RPMI8226 (cell line): ENCODE measurements at regions not wholly inside any gene's neighbourhood (a gene's known extent, or its start where the extent isn't known, plus 50 kb on each side); places are given as distances from the start of the nearest gene placed in this dataset.
"Not testable (repeated sequence)": the region's sequence is repeated elsewhere in the genome, so short reads cannot be mapped to it uniquely, and the experiment has no call there.

Experiments used
- DNase-seq: peaks from one replicate; pipeline ENCODE4 v3.0.0-alpha.2; 2015

DNA sequence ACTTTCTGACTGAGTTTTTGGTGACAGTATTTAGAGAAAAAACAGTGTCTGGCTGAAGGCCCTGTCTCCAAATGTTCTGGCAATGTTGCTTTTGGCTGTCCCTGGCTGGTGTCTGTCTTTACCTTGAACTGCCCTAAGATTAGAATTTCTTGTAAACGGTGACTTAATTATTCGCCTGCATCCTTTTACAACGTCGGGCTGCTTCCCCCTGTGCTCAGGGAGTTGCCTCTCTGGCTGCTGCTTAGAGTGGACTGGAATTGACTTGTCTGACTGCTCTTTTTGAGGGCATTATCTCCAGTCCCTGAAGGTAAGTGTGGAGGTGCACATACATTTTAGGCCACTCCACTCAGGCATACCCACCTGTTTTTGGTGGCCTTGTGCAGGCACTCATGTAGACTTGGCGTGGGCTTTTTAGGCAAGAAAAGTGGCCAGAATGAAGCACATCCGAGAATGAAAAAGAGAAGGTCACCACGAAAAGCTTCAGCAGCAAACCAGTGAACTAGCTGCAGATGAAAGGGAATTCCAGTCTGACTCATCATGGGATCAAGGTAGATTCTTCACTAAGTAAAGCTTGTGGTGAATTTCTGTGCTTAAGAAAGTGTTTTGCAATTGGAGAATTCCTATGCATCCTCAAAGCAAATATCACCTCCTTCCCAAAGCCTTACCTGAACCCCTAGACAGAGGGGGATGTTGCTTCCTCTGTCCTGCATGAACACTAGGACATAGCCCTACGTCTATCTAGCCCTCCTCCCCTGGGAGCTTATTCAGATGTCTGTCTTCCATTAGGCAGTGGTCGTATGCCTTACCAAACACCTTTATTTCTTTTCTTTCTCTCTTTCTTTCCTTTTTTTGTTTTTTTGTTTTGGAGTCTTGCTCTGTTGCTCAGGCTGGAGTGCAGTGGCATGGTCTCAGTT is 230.3 kb upstream of the TRIB2 start:
- no peak for DNase-seq

DNA sequence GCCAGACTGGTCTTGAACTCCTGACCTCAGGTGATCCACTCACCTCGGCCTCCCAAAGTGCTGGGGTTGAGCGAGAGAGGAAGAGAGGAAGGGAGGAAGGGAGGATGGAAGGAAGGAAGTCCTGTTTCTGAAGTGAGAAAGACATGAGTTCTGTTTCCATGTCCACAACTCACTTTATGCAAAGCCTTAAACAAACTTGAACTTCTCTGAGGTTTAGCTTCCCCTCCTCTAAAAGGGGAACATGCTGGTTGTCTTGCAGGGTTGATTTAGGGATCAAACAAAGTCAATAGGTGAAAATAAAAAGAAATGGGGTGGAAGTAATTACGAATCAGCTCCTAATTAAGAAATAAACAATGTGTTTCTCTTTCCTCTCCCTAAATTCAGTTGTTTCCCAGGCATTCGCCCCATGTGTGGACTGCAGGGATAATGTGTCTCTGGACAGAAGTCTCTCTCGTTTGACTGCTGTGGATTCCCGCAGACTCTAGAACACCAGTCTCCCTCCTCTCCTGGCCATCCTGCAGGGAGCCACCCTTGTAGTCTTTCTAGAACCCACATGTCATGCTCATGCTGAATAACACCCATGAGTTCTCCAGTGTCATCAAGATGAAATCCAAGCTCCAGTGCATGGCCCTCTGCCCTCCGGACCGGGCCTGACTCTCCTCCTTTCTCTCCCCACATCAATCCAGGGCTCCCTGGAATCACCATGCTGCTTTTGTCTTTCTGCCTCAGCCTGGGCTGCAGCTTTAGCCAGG is 229.3 kb upstream of the TRIB2 start:
- DNase-seq: no peak

DNA sequence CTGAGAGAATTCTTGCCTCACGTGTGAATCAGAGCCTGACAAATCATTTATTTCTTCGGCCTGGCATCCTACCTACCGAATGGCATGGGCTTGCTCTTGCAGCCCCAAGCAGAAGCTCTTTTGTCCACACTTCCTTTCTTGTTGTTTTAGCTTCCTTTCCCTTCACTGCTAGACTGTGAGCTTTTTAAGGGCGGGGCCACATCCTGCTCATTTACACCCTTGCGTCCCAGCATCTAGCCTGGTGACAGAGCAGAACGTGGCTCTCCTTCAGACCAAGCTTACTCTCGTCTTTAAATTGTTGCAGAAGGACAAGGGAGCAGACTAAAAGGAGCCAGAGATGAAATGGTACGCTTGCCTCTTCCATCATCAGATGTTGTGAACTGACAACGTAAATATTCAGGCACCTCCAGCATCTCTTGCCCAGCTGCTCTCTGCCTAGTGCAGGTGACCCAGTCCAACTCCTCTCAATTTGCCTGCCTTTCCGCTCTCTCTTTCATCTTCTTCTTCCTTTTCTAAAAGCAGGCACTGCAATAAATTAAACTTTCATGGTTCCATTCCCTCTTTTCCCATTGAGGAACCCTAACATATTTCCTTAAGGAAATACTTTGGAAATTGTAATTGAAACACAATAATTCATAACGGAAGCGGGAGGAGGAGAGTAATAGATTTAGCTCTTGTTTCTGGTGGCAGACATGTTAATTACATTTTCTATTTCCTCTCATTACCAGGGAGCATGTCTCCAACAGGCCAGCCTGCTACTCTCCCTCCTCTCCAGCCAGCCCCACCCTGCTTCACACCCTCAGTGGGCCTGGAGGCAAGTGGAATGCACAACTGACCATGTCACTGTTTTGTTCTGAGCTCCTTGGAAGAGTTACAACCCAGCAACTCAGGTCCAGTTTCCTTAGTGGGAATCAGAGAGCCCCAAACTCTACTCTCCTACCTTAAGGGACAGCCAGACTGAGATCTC is 228.1 kb upstream of the TRIB2 start:
- DNase-seq: no peak

DNA sequence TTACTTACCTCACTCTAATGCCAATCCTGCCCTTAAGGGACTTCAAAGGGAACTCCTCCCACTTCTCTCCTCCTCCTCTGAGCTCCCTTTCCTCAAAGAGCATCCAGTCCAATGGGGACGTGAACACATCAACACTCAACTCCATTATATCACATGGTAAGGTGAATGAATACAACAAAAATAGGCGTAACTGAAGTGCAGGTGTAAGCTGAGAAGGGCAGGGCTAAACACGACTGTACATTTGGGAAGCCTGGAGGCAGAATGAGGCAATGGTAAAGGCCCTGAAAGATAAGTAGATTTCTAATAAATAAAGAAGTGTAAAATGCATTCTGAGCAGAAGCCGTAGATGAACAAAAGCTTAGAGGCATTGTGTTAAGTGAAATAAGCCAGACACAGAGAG is 226.1 kb upstream of the TRIB2 start:
- DNase-seq: no peak

DNA sequence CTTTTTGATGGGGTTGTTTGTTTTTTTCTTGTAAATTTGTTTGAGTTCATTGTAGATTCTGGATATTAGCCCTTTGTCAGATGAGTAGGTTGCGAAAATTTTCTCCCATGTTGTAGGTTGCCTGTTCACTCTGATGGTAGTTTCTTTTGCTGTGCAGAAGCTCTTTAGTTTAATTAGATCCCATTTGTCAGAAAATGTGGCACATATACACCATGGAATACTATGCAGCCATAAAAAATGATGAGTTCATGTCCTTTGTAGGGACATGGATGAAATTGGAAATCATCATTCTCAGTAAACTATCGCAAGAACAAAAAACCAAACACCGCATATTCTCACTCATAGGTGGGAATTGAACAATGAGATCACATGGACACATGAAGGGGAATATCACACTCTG is 224.4 kb upstream of the TRIB2 start:
- not testable (repeated sequence) for DNase-seq

DNA sequence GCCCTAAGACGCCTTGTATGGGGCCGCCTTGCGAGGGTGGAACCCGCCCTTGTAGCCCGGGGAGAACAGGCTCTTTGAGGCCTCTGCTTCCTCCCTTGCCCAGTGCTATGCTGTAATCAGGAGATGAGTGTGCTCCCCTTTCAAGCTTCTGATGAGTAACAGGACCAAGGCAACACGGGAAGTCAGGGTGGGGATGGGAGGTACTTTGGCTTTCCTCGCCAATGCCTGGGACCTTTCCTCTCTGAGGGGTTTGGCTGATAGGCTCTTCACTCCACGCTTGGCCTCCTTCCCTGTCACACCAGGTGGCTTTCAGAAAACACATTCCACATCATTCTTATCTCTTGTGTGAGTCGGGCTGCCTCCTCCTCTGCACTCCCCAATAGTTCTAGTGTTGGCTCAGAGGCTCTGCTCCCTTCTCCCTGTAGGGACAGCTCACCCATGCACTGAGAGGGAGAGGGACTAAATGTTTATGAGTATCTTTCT is 223.7 kb upstream of the TRIB2 start:
- no peak for DNase-seq

DNA sequence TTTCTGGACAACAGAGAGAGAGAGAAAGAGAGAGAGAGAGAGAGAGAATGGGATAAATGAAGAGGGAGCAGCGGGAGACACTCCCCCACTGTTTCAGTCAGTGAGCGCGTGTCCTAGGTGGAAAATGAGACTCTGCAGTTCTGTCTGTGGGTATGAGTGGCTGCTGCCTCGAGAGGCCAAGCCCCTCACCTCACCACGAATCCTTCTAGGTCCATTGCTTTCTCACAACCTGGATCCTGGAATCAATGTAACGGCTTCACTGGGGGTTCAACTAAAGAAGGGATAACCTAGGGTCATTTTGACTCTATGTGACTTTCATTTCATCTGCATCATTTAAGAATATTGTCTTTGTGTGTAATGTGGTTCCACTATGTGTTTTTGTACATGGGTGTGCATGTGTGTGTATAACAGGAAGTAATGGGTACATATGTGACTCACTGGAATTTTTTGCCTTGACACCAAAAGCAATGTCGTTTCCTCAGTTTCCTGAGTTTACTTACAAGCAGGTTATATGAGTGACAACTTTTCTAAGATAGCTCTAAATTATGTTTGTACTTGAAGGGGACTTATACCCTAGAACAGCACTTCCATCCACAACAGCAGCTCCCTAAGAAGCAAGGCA is 221.4 kb upstream of the TRIB2 start:
- DNase-seq: no peak

DNA sequence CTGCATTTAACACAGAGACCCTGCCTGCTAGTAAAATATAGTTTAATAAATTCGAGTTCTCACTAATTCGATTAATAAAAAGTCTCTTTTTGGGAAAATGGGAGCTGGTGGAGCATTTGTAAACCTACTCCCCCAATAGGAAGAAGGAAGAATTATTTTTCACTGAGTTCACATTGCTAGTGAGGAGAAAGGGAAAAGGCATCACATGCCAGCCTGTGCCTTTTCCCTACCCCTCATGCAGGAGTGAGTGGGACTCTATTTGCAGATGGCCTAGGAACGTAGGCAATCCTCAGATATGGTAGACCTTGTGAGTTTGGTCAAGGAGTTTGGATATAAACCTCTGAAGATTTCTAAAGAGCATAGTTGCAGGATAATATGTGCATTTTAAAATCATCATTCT is 218.4 kb upstream of the TRIB2 start:
- DNase-seq: no peak

DNA sequence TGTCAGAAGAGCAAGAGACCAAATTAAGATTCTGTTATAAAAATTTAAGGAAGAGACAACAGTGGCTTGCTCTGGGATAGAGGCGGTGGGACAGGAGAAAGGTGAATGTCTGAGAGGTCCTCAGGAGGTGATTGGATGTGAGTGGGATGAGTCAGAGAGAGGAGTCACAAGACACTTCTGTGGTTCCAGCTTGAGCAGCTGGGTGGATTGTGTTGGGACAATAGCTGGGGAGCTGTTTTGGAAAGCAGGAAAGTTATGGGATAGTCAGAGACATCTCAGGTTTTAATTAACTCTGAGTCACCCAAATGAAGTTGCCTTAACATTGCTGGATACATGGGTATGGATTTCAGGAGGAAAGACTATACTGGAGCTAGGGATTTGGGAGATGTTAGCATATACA is 218.0 kb upstream of the TRIB2 start:
- no peak for DNase-seq

DNA sequence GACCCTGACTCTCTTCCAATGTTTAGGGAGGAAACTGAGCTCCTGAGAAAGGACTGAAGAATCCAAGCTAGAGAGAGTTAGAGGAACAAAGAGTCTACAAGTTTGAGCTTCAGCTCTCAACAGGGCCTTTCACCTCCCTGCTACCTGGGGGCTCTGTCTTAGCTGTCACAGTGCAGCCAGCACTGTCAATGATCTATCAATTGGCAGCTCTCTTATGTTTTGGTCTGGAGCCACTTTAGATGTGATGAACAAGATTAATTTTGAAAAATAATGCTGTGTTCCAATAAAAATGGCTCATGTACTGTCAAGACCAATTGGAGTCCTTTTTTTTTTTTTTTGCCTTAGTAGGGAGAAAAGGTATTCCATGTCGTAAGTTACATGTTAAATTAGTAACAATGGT is 215.8 kb upstream of the TRIB2 start:
- DNase-seq: no peak

DNA sequence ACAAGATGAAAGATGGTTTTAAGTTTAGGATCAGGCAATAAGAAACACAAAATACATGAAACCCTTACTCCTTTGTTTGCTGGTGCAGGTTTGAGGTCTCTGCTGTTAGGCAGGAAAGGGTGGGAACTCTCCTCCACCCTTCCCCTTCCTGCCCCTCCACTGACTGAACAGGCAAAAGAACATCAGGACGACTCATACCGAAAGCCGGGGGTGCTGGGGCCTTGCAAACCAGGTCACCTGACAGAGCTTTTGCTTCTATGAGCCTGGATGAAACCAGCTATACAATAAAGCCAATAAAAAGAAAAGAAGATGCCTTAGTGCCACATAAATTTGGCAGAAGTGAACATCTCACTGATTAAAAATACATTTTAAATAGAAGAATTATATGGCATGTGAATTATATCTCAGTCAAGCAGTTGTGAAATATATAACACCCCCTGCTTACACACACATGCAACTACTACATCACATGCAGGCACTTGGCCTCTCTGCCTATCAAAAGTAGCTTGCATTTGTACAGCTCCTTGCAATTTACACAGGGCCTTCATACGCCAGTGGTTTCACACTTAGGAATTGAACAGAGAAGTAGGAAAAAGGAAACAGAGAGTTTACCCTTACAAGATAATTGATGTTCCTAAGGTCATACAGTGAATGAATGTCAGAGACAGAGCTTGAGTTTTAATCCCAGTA is 215.1 kb upstream of the TRIB2 start:
- no peak for DNase-seq

DNA sequence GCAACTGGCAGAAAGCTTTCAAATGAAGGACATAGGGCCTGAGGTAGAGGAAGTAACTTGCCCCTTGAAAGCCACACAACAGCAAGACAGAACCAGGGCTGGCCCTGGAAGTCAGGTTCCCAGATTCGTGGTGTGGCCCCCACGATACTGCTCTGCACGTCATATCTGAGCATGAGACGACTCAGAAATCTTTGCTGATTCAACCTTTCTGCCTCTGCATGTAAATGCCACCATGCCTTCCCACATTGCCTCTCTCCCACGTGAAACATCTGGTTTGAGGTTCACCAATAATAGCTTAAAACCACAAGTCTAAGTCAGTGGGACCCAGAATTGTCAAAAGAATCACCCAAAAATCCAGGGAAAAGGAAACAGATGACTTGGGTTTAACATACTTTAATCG is 214.0 kb upstream of the TRIB2 start:
- DNase-seq: no peak

DNA sequence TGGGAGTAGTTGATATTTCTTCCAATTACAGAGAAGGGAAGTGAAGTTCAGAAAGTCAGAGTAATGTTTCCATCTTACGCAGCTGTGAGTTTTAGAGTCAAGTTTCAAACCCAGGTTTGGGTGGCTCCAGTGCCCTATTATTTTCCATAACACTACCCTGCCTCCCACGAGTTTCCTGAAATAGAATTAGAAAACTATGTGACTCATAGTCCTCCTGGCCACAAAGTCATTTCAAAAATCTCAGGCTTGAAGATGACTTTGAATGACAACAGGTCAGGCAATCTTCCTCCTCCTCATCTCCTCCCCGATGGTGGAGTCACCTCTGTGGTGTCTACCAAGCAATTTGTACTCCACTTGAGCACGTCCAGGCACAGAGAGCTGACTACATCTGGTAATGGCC is 212.3 kb upstream of the TRIB2 start:
- DNase-seq: no peak

DNA sequence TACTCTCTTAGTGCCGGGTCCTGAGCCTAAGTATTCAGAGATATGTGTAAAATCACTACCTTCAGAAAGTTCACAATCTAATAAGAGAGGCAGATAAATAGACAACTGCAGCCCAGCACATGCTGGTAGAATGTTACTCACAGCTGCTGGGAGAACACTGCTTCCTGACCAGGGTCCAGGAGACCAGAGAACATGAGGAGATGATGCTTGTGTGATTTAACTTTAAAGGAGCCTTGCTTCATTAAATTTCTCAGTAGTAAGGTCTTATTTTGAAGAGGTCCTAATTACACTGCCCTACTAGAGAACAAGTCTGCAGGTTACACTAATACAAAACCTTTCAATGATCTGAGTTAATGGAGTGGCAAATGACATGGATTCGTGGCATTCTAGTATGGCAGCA is 209.9 kb upstream of the TRIB2 start:
- DNase-seq: no peak

DNA sequence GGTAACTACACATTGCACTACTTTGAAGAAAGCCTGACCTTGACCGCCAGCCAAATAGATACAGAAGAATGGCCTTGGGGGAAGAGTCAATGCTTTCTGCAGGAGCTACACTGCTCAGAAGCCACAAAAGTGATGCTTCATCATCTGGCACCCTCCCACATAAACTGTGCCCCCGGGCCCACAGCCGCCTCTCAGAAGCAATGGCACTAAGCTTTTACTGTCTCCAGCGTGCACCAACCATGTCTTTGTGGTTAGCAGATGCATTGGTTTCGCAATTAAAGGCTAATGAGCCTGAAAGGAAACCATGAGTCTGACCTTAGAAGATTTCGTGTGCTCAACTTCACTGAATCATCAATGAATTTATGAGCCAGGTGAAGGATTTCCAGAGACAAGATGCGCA is 209.4 kb upstream of the TRIB2 start:
- peak; percentile 6 for DNase-seq

DNA sequence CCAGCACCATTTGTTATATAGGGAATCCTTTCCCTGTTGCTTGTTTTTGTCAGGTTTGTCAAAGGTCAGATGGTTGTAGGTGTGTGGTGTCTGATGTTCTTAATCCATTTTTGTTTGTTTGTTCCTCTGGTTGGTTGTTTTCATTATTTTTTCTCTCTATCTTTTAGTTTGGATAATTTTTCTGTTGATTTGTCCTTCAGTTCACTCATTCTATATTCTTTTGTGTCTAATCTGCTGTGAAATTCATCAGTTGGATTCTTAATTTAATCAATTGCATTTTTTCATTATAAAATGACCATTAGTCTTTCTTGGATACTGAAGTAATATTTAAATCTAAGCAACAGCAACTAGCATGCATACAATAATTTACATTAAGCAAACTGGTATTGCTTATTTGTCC is 206.7 kb upstream of the TRIB2 start:
- DNase-seq: no peak

DNA sequence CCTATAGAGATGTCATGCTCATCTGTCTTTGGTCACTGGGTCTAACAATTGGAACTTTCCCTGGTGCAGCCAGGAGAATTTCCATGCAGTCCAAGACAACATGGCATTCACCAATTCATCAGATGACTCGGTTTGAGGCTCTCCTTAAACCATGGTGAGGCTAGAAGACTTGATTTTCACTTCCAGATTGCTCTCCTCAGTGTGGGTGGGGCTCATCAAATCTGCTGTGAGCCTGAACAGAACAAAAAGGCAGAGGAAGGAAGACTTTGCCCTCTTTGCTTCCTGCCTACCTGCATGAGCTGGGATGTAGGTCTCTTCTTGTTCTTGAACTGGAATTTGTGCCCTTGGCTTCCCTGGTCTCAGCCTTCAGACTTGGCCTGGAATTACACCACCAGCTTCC is 203.4 kb upstream of the TRIB2 start:
- no peak for DNase-seq

DNA sequence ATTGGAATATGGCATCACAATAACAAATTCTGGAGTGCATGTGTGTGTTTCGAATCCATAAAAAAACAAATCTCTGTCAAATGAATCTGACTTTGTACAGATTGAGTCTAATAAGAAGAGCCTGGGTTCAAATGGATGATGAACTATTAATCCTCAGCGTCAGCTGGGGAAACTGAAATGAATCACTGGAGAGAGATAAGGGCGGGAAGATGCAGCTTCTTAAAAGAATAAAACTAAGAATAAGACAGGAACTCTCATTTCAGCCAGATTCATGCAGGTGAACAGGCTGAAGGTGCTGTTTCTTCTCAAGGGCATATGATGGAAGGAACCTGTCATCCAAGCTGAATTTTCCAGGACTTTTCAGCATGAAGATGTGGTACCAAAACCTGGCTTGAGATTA is 202.6 kb upstream of the TRIB2 start:
- no peak for DNase-seq

DNA sequence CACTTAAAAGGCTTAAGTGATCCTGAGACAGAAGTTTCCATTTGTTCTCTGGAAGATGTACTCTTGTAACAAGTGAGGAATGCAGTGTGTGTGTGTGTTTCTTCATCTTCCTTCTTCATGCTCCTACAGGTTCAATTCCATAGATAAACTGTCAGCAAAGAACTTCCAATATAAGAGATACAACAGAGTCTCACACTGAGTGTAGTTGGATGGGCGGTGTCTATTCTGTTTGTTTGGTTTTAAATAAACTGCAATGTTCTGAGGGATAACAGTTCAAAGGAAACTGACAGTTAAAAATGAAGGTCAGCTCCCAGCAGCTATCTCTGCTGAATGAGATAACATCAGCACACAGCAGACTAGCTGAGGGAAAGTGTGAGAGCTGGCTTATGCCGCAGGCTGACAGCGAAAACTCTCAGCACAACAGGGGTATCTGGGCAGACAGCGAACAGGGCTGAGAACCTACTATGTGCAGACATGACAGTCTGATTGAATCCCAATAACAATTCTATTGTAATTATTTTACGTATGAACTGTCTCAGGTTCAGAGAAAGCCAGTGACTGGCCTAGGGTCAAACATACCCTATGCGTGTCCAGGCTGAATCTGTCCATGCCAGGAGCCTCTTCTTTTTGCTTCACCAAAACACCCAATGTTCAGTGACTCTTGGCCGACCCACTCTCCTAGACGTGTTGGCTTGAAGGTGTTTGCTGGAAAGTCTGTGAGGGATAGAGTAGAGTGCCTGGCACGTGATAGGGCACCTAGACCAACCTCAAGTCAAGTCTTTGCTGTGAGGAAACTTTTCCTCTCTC is 201.9 kb upstream of the TRIB2 start:
- no peak for DNase-seq

DNA sequence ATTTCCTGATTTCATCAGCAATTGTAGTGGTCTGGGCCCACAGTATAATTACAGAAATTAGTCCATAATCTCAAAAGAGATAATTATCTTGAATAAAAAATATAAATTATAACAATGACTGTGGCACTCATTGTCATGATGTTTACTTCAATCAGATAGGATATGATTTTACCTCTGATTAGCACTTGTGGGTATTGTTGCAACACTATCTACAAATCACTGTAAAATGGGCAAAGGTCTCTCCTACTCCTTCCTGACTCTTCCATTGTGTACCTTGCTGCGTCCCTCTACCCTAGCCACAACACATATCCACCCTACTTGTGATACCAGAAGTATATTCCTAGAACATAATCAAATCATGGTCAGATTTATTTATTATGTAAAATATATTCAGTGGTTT is 200.9 kb upstream of the TRIB2 start:
- DNase-seq: no peak
